Smooth muscle cell (in vitro differentiated cells): ENCODE measurements at regions not wholly inside any gene's neighbourhood (a gene's known extent, or its start where the extent isn't known, plus 50 kb on each side); places are given as distances from the start of the nearest gene placed in this dataset.

Source experiments
- DNase-seq: peaks from one replicate; lab custom pipeline; 2025; ENCODE audit not compliant: unreplicated experiment; lab: John Stamatoyannopoulos, UW
- H2AFZ ChIP-seq: fragments of 200-600 bp; sonication (generic); 2 replicates; pipeline ENCODE4 v1.6.0; 2016; ENCODE audit warnings: antibody characterized with exemption, low read depth, mild to moderate bottlenecking
- H3F3A ChIP-seq: fragments of 200-600 bp; sonication (generic); 2 replicates; pipeline ENCODE4 v1.6.0; 2017; ENCODE audit warnings: antibody characterized with exemption, low read depth
- H3K27ac ChIP-seq: fragments of 200-600 bp; sonication (generic); 2 replicates; pipeline ENCODE4 v1.5.1; 2016; ENCODE audit warnings: low read depth, mild to moderate bottlenecking
- H3K27me3 ChIP-seq: fragments of 200-600 bp; sonication (generic); 2 replicates; pipeline ENCODE4 v1.6.1; 2016; ENCODE audit warnings: low read depth, mild to moderate bottlenecking
- H3K36me3 ChIP-seq: fragments of 200-600 bp; sonication (generic); 2 replicates; pipeline ENCODE4 v1.5.1; 2016; ENCODE audit warnings: low read depth
- H3K4me1 ChIP-seq: fragments of 200-600 bp; sonication (generic); 2 replicates; pipeline ENCODE4 v1.5.1; 2016; ENCODE audit warnings: low read depth
- H3K4me2 ChIP-seq: fragments of 200-600 bp; sonication (generic); 2 replicates; pipeline ENCODE4 v1.6.0; 2016; ENCODE audit warnings: mild to moderate bottlenecking
- H3K4me3 ChIP-seq: fragments of 200-600 bp; sonication (generic); 2 replicates; pipeline ENCODE4 v1.5.1; 2016; ENCODE audit warnings: mild to moderate bottlenecking
- H3K79me2 ChIP-seq: fragments of 200-600 bp; sonication (generic); 2 replicates; pipeline ENCODE4 v1.6.0; 2016; ENCODE audit warnings: low read depth, mild to moderate bottlenecking
- H3K9ac ChIP-seq: fragments of 200-600 bp; sonication (generic); 2 replicates; pipeline ENCODE4 v1.6.0; 2016; ENCODE audit warnings: low read depth
- H3K9me3 ChIP-seq: fragments of 200-600 bp; sonication (generic); replicated peaks from 2 replicates; pipeline ENCODE4 v1.5.1; 2016; ENCODE audit warnings: low read depth
- H4K20me1 ChIP-seq: fragments of 200-600 bp; sonication (generic); 2 replicates; pipeline ENCODE4 v1.6.0; 2016; ENCODE audit warnings: low read depth
- CTCF ChIP-seq: fragments of 200-600 bp; sonication (generic); IDR thresholded peaks from 2 replicates; pipeline ENCODE4 v1.5.1; 2017; ENCODE audit warnings: borderline replicate concordance, mild to moderate bottlenecking, antibody characterized with exemption; ENCODE audit not compliant: insufficient read depth, poor library complexity, severe bottlenecking
- WGBS: methylation state at CpG from one replicate; pipeline ENCODE4 v1.1.7; 2016; ENCODE audit warnings: low lambda C conversion rate; 5-methylcytosine and 5-hydroxymethylcytosine counted together

- Histone ChIP-seq H4K20me1 (no peaks in the 10 kb centered on the region), H3F3A (no peaks in the 10 kb centered on the region), H3K9ac (no peak overlapping the region), H2AFZ (no peak overlapping the region), H3K9me3 (no peaks in the 10 kb centered on the region), H3K4me3 (no peak overlapping the region), H3K79me2 (no peaks in the 10 kb centered on the region), H3K27ac (no peak overlapping the region), H3K36me3 (no peaks in the 10 kb centered on the region), H3K4me2 (no peak overlapping the region), H3K27me3 (no peaks in the 10 kb centered on the region), H3K4me1 (no peaks in the 10 kb centered on the region)
- no peak for TF ChIP-seq CTCF
- no peak for DNase-seq
- WGBS: 85% methylated on average over 11 of the region's 11 CpGs
These were observed 75.0 kb upstream of the WNT7A start for GRCh38 chr3:13954741-13955483.

- no peak overlapping the region for H3K27ac ChIP-seq
- no peaks in the 10 kb centered on the region for H3K4me1 ChIP-seq
- no peaks in the 10 kb centered on the region for H3K27me3 ChIP-seq
- H3K4me3 ChIP-seq: no peak overlapping the region
- no peaks in the 10 kb centered on the region for H3K36me3 ChIP-seq
- H3K4me2 ChIP-seq: no peak overlapping the region
- H3K79me2 ChIP-seq: no peaks in the 10 kb centered on the region
- H3K9me3 ChIP-seq: no peaks in the 10 kb centered on the region
- no peak overlapping the region for H3K9ac ChIP-seq
- 74% methylated on average over 4 of the region's 4 CpGs for WGBS
- no peak overlapping the region for H2AFZ ChIP-seq
- DNase-seq: no peak
- TF ChIP-seq CTCF: no peak
- no peaks in the 10 kb centered on the region for H3F3A ChIP-seq
- H4K20me1 ChIP-seq: no peaks in the 10 kb centered on the region
These were observed 74.4 kb upstream of the WNT7A start for GRCh38 chr3:13954266-13954665.

- no peak overlapping the region for H3K27ac ChIP-seq
- TF ChIP-seq CTCF: no peak
- WGBS: 89% methylated on average over 1 of the region's 1 CpG
- H3K9me3 ChIP-seq: peaks cover 3% of the 10 kb centered on the region
- no peak overlapping the region for H2AFZ ChIP-seq
- no peaks in the 10 kb centered on the region for H3K27me3 ChIP-seq
- H3K36me3 ChIP-seq: no peaks in the 10 kb centered on the region
- no peak overlapping the region for H3K4me3 ChIP-seq
- no peak overlapping the region for H3K4me2 ChIP-seq
- H3K9ac ChIP-seq: no peak overlapping the region
- DNase-seq: no peak
- no peaks in the 10 kb centered on the region for H3F3A ChIP-seq
- no peaks in the 10 kb centered on the region for H4K20me1 ChIP-seq
- no peaks in the 10 kb centered on the region for H3K4me1 ChIP-seq
- H3K79me2 ChIP-seq: no peaks in the 10 kb centered on the region
These were observed 71.3 kb upstream of the WNT7A start for GRCh38 chr3:13951184-13951583.

GRCh38 chr3:13950042-13950441 lies 70.2 kb upstream of the WNT7A start:
- H3K9ac ChIP-seq: no peak overlapping the region
- 15% methylated on average over 1 of the region's 1 CpG for WGBS
- H3K27ac ChIP-seq: no peak overlapping the region

More at GRCh38 chr3:13950042-13950441, 70.2 kb upstream of the WNT7A start:
- Histone ChIP-seq H3K36me3 (no peaks in the 10 kb centered on the region), H4K20me1 (no peaks in the 10 kb centered on the region), H3K4me2 (no peak overlapping the region), H3K27me3 (no peaks in the 10 kb centered on the region), H3K4me1 (no peaks in the 10 kb centered on the region), H3K9me3 (peaks cover 5% of the 10 kb centered on the region), H3K4me3 (no peak overlapping the region), H3F3A (no peaks in the 10 kb centered on the region), H2AFZ (no peak overlapping the region), H3K79me2 (no peaks in the 10 kb centered on the region)
- TF ChIP-seq CTCF: no peak
- no peak for DNase-seq
